ENCODE measurements at regions not wholly inside any gene's neighbourhood (a gene's known extent, or its start where the extent isn't known, plus 50 kb on each side); places are given as distances from the start of the nearest gene placed in this dataset.

DNA sequence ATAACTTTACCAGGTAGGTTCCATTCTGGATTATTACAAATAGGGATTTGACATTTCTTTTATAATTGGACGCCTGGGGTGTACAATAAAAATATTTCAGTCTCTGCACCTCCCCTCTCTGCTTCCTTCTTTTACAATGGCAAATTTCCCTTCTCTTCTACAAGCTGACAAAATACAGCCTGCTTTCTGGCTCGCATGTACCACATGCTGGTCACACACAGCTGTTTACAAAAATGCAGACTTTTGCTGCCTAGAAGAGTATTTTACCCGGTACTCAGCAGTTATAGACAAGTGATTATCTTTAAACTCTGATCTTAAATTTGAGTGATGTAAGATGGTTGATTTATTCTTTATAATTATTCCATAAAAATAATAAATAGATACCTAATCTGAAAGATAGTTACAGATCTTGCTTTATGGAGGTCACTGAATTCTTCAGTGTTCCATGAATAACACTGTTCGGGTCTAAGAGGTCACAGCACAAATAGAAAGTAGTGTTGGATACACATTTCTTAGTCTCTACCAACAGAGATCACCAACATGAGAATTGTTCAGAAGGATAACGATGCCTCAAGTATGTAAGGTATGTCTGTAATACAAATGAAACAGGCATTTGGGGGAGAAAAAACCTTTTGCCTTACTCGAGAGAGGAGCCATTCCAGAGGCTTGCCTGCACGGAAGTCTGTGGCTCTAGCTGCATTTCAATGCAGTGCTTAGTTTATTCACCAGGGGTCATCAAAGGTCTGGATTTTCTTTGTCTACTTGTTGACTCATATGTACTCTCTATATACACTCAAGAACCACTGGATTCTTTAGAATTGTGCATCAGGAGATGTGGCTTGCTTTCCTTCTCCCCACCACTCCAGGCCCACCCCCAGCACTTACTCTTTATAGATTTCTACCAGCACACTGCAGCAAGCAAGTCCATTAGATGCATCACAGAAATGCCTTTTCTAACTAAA is 206.6 kb upstream of the RFX3 start:
- DNase-seq, result peak; percentile 57

DNA sequence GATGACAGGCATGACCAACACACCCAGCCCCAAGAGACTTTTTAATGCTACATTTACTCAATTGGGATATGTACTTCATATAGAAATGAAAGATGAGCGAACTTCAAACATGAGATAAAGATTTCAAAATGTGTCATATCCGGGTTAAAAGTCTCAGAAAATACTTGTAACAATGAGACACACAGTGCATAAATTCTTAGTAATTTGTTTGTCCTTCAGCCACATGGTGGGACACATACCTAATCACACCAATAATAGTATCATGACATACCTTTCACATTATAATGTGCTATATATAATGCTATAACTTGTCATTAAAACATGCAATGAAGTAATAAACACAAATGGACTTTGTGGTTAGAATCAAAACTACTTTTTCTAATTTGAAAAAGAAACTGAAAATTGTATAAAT is 204.7 kb upstream of the RFX3 start:
- no peak for DNase-seq

DNA sequence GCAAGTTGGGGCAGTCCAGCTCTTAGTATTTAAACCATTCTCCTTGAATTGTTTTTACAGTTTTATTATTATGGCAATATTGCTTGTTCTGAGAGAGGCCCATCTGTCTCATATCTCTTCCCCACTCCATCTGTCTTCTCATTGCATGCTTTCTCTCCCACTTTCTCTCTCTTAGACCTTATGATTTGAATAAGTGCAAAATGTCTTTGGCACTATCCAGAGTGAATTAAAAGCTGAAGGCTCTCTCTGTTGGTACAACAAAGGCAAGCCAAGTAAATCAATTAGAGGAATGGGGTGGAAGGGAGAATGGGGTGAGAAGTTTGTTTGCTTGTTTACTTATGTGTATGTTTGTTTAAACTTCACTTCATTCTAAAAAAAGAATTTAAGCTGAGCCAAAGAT is 195.3 kb upstream of the RFX3 start:
- DNase-seq, result no peak

DNA sequence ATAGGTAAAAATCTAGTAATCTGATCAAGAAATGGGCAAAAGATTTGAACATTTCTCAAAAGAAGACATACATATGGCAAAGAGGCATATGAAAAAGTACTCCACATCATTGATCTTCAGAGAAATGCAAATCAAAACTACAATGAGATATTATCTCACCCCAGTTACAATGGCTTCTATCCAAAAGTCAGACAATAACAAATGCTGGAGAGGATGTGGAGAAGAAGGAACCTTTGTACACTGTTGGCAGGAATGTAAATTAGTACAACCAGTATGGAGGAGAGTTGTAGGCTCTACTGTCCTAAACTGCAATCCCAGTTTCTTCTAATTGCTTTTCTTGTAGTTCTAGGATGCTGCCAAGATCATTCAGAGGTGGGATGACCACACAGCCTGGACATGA is 193.5 kb upstream of the RFX3 start:
- no peak for DNase-seq

DNA sequence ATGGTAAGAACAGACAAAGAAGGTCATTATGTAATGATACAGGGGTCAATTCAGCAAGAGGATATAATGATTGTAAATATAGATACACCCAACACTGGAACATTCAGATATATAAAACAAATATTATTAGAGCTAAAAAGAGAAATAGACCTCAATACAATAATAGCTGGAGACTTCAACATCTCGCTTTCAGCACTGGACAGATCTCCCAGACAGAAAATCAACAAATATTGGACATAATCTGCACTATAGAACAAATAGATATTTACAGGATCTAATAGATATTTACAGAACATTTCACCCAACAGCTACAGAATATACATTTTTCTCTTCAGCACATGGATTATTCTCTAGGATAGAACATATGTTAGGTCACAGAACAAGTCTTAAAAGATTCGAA is 190.6 kb upstream of the RFX3 start:
- no peak for DNase-seq

DNA sequence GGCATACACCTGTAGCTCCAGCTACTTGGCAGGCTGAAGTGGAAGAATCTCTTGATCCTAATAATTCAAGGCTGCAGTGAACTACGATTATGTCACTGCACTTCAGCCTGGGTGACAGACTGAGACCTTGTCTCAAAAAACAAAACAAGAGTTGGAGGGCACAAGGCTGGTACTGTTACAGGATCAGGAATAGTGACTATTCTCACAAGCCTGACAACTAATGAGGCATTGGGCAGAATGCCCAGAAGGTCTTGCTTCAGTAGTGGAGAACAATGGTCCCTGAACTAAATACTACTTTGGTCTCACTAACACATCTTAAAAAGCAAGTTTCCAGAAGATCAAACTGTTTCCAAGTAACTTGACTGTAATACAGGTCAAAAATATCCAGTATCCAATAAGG is 182.9 kb upstream of the RFX3 start:
- DNase-seq, result peak; percentile 72

DNA sequence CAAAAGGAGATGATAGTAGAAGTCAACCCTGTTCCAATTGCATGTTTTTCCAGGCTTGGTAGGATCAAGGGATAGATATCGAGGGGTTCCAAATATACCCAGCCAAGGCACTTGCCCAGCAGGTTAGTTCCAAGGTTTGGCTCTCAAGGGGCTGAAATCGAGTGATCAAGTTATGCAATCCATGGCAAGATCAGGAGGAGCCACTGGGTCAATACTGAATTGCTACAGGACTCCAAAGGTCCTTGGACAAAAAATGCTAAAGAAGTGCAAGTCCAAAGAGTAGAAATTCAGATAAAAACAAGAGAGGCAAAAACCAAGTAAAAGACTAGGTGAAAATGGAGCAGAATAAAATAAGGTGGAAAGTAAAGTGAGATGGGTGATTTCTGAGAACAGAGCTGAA is 179.1 kb upstream of the RFX3 start:
- no peak for DNase-seq

DNA sequence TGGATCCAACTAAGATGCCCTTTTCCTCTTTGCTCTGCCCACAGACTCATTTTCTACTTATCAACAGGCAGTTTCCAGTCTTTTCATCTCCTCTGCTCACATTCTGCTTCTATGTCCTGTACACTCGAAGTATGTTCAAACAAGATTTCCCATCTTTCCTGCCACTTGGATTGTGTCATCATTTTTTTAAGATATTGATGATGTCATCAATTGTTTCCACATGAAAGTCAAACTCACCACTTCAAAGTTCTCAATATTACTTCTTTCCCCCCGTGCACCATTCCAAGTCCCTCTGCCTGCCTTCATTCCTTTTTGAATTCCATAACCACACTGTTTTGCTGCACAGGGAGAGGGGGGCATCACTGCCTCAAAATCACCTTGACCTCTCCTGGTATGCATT is 175.0 kb upstream of the RFX3 start:
- no peak for DNase-seq

DNA sequence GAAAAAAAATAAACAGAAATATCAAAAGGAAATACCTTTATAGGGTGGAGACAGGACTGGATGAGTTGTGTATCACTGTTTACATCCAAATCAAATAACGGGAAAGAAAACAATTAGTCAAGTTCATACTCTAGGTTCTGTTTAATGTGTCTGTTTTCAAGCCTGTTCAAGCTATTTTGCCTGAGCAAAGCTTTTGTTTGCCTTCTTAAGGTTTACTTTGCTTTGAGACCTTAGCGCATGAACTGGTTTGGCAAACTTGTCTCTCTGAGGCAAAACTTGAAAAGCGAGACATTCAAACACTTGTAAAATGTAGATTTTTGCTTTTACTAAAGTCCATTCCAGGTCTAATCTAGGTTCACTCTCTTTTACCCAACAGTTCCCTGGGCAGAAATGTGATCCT is 174.1 kb upstream of the RFX3 start:
- no peak for DNase-seq

DNA sequence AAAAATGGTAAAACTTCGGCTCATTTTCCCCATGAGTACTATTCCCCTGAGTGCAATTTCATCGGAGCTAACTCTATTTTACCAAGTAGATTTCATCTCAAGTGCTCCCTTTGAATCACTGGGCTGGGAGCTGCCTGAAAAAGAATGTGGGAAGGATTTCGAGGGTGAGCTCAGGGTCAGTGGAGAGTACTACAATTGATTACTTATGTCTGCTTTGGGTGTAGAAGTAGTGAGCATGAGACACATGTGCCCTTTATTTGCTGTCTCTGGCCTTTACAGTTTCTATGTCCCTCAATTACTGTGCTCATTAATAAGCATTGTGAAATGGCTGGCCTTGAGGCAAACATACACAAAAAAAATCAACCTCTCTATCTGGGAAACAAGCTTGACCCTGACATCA is 172.7 kb upstream of the RFX3 start:
- peak; percentile 72 for DNase-seq

DNA sequence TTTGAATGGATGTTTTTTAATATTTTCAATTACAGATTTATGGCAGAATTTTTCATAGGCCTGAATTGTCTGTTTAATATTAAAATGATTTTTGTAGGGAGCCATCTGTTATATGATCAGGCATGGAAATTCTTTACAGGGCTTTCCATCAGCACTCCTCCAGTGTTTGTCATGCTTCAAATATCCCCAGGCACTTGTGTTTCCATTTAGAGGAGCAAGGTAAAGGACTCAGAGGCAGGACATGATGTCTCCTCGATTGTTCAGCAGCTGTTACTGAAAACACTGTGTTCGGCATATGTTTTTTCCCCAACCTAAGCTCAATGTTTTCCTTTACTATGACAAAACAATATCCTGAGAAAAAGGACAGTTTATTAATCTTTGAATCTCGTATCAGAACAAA is 172.3 kb upstream of the RFX3 start:
- peak; percentile 76 for DNase-seq

DNA sequence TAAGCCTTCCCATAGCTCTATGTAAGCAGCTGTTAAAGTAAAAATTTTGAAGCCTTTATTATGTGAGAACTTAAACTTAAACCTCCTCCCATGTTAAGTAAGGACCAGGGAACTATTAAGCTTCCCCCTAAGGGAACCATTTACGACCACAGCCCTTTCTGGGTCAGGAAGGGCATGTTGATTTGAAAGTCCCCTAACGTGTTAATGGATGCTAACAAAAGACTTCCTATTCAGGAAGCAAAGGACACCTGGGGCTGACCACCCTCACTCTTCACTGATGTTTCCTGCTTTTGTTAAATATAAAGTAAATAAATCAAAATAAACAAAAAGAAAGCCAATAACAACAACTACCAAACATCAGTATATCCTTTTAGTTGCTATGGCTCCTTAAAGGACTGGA is 170.6 kb upstream of the RFX3 start:
- no peak for DNase-seq

DNA sequence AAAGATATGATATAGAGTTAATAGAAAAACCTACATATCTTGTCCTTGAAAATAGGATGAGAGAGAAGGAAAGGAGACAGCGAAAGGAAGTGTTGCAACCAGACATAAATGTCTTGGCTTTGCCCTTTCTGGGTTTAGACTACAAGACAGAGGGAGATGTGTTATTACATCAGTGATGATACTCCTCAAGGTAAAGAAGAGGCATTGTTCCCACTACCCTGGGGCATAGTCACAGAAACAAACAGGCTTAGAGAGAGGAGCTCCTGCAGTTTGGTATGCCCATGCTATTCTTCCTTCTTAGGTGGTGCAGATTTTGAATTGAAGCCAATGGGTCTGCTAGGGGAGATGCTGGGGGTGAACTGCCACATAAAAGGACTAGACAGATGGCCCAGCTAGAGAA is 166.8 kb upstream of the RFX3 start:
- no peak for DNase-seq

DNA sequence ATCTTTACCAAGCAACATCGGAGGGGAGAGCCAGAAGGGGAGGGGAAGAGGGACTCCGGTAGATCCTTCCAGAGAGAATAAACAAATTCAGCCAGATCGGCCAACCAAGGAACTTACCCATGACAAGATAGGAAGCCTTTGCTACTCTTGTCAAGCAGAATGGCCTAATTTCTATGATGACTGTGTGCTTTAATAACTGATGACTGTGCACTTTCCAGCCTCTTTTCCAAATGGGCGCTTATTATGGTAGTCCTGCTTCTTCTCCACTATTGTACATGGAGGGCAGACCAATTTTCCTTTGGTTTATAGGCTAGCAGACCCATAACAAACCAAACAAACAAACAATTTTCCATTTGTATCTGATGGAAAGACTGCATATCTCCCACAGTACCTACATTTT is 163.8 kb upstream of the RFX3 start:
- DNase-seq, result no peak

DNA sequence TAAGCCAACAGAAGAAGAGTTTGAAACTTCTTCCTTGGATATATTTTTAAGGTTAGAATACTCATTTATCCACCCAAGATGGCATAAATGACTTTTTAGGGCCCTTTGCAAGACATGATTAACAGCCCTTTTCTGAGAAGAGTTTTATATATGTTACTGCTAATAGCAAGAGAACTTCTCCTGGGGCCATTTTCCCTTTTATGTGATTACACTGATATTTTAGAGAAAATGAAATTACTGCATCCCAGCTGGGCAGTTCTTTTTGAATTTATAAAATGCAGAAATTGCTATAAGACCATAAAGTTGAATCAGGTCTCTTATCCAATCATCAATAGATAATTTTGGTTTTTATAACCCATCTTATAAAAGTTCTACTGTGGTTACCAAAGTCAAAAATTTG is 161.3 kb upstream of the RFX3 start:
- no peak for DNase-seq

DNA sequence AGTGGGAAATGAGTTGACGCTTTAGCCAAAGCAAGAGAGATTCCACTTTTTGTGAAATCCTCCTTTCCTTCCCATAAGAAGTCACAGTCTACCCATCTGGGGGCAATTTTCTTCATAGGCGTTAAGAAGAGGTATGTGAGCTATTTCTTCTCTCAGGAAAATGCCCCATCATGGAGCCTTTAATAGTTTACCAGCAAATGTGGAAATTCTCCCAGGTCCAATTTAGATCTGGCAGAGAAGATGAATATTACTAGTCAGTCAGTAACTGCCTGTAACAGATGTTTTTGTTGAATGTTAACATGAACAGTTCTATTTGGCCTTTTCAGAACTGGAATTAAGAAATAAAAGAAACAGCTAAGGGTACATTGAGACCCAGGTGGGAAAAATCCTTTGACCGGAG is 156.4 kb upstream of the RFX3 start:
- DNase-seq, result no peak

DNA sequence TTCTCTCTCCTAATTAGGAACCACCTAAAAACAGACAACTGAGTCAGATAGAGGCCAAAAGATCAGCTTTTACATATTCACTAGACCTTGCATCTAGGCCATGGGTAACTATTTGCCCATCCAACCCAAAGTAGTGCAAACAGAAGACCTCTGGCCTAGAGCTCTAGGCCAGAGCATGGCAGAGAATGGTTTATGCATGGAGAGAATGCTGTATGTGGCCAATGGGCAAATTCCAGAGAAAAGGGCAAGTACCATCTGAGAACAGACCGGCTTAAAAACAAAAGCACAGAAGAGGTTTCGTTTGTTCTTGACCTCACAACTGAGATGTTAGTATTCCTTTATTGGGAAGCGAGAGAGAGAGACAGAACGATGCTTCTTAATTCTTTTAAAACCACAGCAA is 151.7 kb upstream of the RFX3 start:
- no peak for DNase-seq

DNA sequence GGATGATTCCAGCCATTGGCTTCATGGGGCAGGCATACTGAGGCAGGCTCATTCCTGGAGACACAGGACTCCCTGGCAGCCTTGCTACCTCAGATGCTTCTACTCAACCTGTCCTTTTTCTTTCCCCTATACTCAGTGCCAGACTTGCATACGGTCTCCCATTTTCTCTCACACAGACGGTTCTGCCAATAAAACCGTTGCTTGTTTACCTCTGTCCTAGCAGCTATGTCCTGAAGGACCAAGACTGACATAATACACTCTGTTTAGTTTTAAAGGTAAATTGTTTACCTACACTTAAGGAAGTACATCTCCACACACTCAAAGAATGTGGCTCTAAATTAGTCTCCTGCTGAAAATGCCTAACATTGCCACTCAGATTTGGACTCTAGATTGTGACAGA is 151.0 kb upstream of the RFX3 start:
- DNase-seq, result no peak

DNA sequence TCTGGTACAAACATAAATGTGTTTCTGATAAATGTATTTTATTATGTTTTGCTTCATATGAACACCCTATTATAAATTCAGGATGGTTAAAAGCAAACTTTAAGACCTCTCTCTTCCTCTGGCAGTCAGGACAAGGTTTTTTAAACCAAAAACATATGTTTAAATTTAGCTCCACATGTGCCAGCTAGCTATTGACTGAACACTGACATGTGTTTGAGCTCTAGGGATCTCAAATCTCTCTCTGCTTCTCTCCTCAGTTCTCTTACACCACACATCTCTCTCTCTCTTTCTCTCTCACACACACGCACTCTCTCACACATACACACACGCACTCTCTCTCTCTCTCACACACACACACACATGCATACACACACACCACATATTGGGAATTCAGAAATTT is 150.1 kb upstream of the RFX3 start:
- no peak for DNase-seq

DNA sequence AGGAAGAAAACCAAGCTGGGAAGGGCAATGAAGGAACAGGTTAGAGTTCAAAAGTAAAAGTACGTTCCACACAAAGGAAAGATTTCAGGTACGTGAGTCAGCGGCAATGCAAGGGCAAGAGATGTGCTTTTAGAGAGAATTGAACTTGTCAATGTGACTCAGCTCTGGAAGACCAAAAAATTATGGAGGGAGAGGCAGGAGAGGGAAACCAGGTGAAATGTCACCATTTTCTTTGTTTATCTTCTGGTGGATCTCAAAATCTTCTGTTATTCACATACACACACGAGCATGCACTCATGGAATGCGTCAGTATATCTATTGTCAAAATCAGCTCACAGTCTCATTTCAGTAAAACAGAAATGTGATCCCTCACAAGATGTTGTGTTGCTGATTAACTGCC is 148.8 kb upstream of the RFX3 start:
- DNase-seq, result no peak

DNA sequence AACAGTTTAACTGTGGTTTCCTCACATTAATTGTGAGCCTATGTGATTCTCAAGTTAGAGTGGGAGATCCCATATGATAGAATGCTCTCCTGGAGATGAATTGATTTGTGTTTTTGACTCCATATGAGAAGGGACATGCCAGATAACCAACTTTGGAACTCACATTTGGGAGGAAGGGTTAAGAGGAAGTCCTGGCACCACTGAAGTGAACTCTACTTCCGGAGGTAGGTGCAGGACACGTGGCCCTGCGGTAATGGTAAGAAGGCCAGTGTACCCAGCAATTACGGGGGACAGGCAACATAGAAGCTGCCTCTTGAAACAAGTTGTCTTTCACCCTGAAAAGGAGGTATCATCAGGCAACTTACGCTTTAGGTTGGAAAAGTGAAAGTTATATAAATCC is 146.6 kb upstream of the RFX3 start:
- no peak for DNase-seq

DNA sequence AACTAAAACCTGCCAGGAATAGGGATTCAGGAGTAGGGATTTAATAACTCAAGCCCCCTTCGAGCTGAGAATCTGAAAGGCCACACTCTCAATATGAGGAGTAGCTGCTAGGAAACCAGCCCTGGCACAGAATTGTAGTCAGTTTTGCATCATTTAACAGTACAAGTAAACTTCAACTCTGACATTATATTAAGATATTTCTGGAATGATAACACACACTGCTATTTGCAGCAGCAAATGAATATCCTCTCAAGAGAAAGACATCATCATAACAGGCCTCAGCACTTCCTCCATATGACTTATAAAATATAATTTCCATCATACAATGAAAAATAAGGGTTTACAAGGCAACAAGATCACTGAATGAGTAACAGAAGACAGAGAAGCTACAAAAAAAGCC is 138.2 kb upstream of the RFX3 start:
- no peak for DNase-seq

DNA sequence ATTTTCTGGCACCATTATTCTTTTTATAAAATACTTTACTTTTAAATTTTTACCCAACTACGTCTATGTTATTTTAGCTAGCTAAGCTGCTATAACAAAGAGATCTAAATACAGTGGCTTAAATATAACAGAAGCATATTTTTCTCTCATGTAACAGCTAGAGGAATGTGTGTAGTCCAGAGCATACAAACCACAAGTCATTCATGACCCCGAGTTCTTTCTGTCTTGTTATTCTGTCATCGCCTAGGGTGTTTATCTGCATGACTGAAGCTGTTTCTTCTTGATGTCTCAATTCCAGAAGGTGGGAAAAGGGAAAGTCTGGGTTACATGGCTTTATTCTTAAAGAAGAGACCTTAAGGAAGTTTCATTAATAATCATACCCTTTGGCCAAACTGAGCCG is 136.9 kb upstream of the RFX3 start:
- no peak for DNase-seq

DNA sequence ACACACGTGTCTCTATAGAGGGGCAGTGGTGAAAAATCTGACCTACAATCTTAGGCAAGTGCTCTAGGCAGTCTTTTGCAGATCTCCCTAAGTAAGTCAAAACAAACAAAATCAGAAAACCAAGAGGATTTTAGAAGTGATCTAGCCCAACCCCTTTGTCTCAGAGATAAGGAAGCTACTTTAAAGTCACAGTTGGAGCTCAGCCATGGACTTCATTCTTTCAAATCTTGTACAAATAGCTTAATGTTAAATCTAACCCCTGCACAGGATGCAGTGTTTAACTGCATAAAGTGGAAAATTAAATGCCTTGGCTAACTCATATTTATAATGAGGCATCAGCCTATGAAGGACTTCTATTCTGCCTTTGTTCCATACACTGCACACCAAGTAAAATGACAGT is 135.1 kb upstream of the RFX3 start:
- DNase-seq, result no peak

DNA sequence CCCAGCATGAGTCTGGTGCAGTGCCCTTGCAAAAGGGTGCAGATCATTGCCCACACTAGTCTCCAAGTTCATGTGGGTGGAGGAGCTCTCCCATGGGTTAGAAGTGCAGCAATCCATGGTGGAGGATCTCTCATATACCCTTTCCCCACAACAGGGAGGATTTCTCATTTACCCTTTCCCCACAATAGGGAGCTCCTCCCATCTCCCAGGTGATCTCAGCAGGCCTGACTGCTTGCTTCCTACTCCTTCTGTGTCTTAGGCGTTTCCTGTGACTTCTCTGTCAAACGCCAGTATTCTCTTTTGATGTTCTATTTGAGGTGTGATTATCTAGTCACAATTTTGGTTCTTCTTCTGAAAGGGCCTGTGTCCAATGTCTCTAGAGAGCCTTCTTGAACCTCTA is 133.8 kb upstream of the RFX3 start:
- no peak for DNase-seq

Data from NCI-H2171 (cell line).